ENCODE measurements at regions not wholly inside any gene's neighbourhood (a gene's known extent, or its start where the extent isn't known, plus 50 kb on each side); places are given as distances from the start of the nearest gene placed in this dataset.

GRCh38 chr20:40810332-40811000 is 121.4 kb upstream of the MAFB start:
- H3K27ac ChIP-seq (ENCODE audit: low read depth, low read length): no peak overlapping the region
- H3K9ac ChIP-seq (ENCODE audit: low read length): no peak overlapping the region
- H3K9me3 ChIP-seq (ENCODE audit: low read length): no peaks in the 10 kb centered on the region
- H3K4me3 ChIP-seq (ENCODE audit: low read depth in 1 of 2, low read length in 2 of 2): no peak overlapping the region
- no peaks in the 10 kb centered on the region for H3K4me1 ChIP-seq (ENCODE audit: insufficient read depth, low read length)
- no peaks in the 10 kb centered on the region for H3K27me3 ChIP-seq (ENCODE audit: control insufficient read depth in 1 of 2, insufficient read depth in 2 of 2, low read length in 2 of 2)
- H3K36me3 ChIP-seq (ENCODE audit: insufficient read depth, low read length): no peaks in the 10 kb centered on the region

GRCh38 chr20:40811004-40811403 is 122.0 kb upstream of the MAFB start:
- H3K9ac ChIP-seq (ENCODE audit: low read length): no peak overlapping the region
- H3K27ac ChIP-seq (ENCODE audit: low read depth, low read length): no peak overlapping the region

GRCh38 chr20:40811660-40812414 is 122.8 kb upstream of the MAFB start:
- H3K36me3 ChIP-seq (ENCODE audit: insufficient read depth, low read length): no peaks in the 10 kb centered on the region
- no peak overlapping the region for H3K9ac ChIP-seq (ENCODE audit: low read length)
- H3K27ac ChIP-seq (ENCODE audit: low read depth, low read length): no peak overlapping the region
- H3K27me3 ChIP-seq (ENCODE audit: control insufficient read depth in 1 of 2, insufficient read depth in 2 of 2, low read length in 2 of 2): no peaks in the 10 kb centered on the region
- no peaks in the 10 kb centered on the region for H3K9me3 ChIP-seq (ENCODE audit: low read length)
- no peaks in the 10 kb centered on the region for H3K4me1 ChIP-seq (ENCODE audit: insufficient read depth, low read length)
- H3K4me3 ChIP-seq (ENCODE audit: low read depth in 1 of 2, low read length in 2 of 2): no peak overlapping the region

More at GRCh38 chr20:40811004-40811403, 122.0 kb upstream of the MAFB start:
- no peaks in the 10 kb centered on the region for H3K27me3 ChIP-seq (ENCODE audit: control insufficient read depth in 1 of 2, insufficient read depth in 2 of 2, low read length in 2 of 2)
- H3K4me1 ChIP-seq (ENCODE audit: insufficient read depth, low read length): no peaks in the 10 kb centered on the region
- H3K4me3 ChIP-seq (ENCODE audit: low read depth in 1 of 2, low read length in 2 of 2): no peak overlapping the region
- H3K9me3 ChIP-seq (ENCODE audit: low read length): no peaks in the 10 kb centered on the region
- H3K36me3 ChIP-seq (ENCODE audit: insufficient read depth, low read length): no peaks in the 10 kb centered on the region

- Histone ChIP-seq H3K9ac (ENCODE audit: low read length) (no peak overlapping the region), H3K27ac (ENCODE audit: low read depth, low read length) (no peak overlapping the region), H3K4me3 (ENCODE audit: low read depth in 1 of 2, low read length in 2 of 2) (no peak overlapping the region), H3K4me1 (ENCODE audit: insufficient read depth, low read length) (no peaks in the 10 kb centered on the region), H3K36me3 (ENCODE audit: insufficient read depth, low read length) (no peaks in the 10 kb centered on the region), H3K27me3 (ENCODE audit: control insufficient read depth in 1 of 2, insufficient read depth in 2 of 2, low read length in 2 of 2) (no peaks in the 10 kb centered on the region), H3K9me3 (ENCODE audit: low read length) (no peaks in the 10 kb centered on the region)
Observed at GRCh38 chr20:40812415-40812925, 123.4 kb upstream of the MAFB start.

- H3K4me3 ChIP-seq (ENCODE audit: low read depth in 1 of 2, low read length in 2 of 2): no peak overlapping the region
- H3K27me3 ChIP-seq (ENCODE audit: control insufficient read depth in 1 of 2, insufficient read depth in 2 of 2, low read length in 2 of 2): no peaks in the 10 kb centered on the region
- no peaks in the 10 kb centered on the region for H3K36me3 ChIP-seq (ENCODE audit: insufficient read depth, low read length)
- H3K9me3 ChIP-seq (ENCODE audit: low read length): no peaks in the 10 kb centered on the region
- H3K4me1 ChIP-seq (ENCODE audit: insufficient read depth, low read length): no peaks in the 10 kb centered on the region
- H3K27ac ChIP-seq (ENCODE audit: low read depth, low read length): no peak overlapping the region
- H3K9ac ChIP-seq (ENCODE audit: low read length): no peak overlapping the region
Observed at GRCh38 chr20:40813029-40813431, 124.0 kb upstream of the MAFB start.

GRCh38 chr20:40813708-40814630 is 124.9 kb upstream of the MAFB start:
- Histone ChIP-seq H3K36me3 (ENCODE audit: insufficient read depth, low read length) (no peaks in the 10 kb centered on the region), H3K4me3 (ENCODE audit: low read depth in 1 of 2, low read length in 2 of 2) (no peak overlapping the region), H3K9ac (ENCODE audit: low read length) (no peak overlapping the region), H3K27ac (ENCODE audit: low read depth, low read length) (no peak overlapping the region), H3K4me1 (ENCODE audit: insufficient read depth, low read length) (no peaks in the 10 kb centered on the region), H3K9me3 (ENCODE audit: low read length) (no peaks in the 10 kb centered on the region), H3K27me3 (ENCODE audit: control insufficient read depth in 1 of 2, insufficient read depth in 2 of 2, low read length in 2 of 2) (no peaks in the 10 kb centered on the region)

- Histone ChIP-seq H3K27me3 (ENCODE audit: control insufficient read depth in 1 of 2, insufficient read depth in 2 of 2, low read length in 2 of 2) (no peaks in the 10 kb centered on the region), H3K9me3 (ENCODE audit: low read length) (no peaks in the 10 kb centered on the region), H3K36me3 (ENCODE audit: insufficient read depth, low read length) (no peaks in the 10 kb centered on the region), H3K4me3 (ENCODE audit: low read depth in 1 of 2, low read length in 2 of 2) (no peak overlapping the region), H3K4me1 (ENCODE audit: insufficient read depth, low read length) (no peaks in the 10 kb centered on the region), H3K9ac (ENCODE audit: low read length) (no peak overlapping the region), H3K27ac (ENCODE audit: low read depth, low read length) (no peak overlapping the region)
Observed at GRCh38 chr20:40814631-40814960, 125.6 kb upstream of the MAFB start.

GRCh38 chr20:40815156-40816038 is 126.4 kb upstream of the MAFB start:
- no peak overlapping the region for H3K4me3 ChIP-seq (ENCODE audit: low read depth in 1 of 2, low read length in 2 of 2)
- no peaks in the 10 kb centered on the region for H3K4me1 ChIP-seq (ENCODE audit: insufficient read depth, low read length)
- no peaks in the 10 kb centered on the region for H3K9me3 ChIP-seq (ENCODE audit: low read length)
- no peak overlapping the region for H3K27ac ChIP-seq (ENCODE audit: low read depth, low read length)
- H3K27me3 ChIP-seq (ENCODE audit: control insufficient read depth in 1 of 2, insufficient read depth in 2 of 2, low read length in 2 of 2): no peaks in the 10 kb centered on the region
- H3K36me3 ChIP-seq (ENCODE audit: insufficient read depth, low read length): no peaks in the 10 kb centered on the region
- H3K9ac ChIP-seq (ENCODE audit: low read length): no peak overlapping the region

GRCh38 chr20:40816039-40816352 is 127.0 kb upstream of the MAFB start:
- no peaks in the 10 kb centered on the region for H3K36me3 ChIP-seq (ENCODE audit: insufficient read depth, low read length)

GRCh38 chr20:40821429-40821828 is 132.4 kb upstream of the MAFB start:
- H3K4me3 ChIP-seq (ENCODE audit: low read depth in 1 of 2, low read length in 2 of 2): no peak overlapping the region
- no peak overlapping the region for H3K9ac ChIP-seq (ENCODE audit: low read length)
- no peaks in the 10 kb centered on the region for H3K4me1 ChIP-seq (ENCODE audit: insufficient read depth, low read length)
- no peaks in the 10 kb centered on the region for H3K27me3 ChIP-seq (ENCODE audit: control insufficient read depth in 1 of 2, insufficient read depth in 2 of 2, low read length in 2 of 2)
- no peak overlapping the region for H3K27ac ChIP-seq (ENCODE audit: low read depth, low read length)
- no peaks in the 10 kb centered on the region for H3K36me3 ChIP-seq (ENCODE audit: insufficient read depth, low read length)
- H3K9me3 ChIP-seq (ENCODE audit: low read length): no peaks in the 10 kb centered on the region

More at GRCh38 chr20:40816039-40816352, 127.0 kb upstream of the MAFB start:
- Histone ChIP-seq H3K9me3 (ENCODE audit: low read length) (no peaks in the 10 kb centered on the region), H3K9ac (ENCODE audit: low read length) (no peak overlapping the region), H3K4me1 (ENCODE audit: insufficient read depth, low read length) (no peaks in the 10 kb centered on the region), H3K27ac (ENCODE audit: low read depth, low read length) (no peak overlapping the region), H3K27me3 (ENCODE audit: control insufficient read depth in 1 of 2, insufficient read depth in 2 of 2, low read length in 2 of 2) (no peaks in the 10 kb centered on the region), H3K4me3 (ENCODE audit: low read depth in 1 of 2, low read length in 2 of 2) (no peak overlapping the region)
